HFF-Myc (cell line): ENCODE measurements at regions not wholly inside any gene's neighbourhood (a gene's known extent, or its start where the extent isn't known, plus 50 kb on each side); places are given as distances from the start of the nearest gene placed in this dataset.
"Not testable (repeated sequence)": the region's sequence is repeated elsewhere in the genome, so short reads cannot be mapped to it uniquely, and the experiment has no call there.

ENCODE experiments used
- DNase-seq: peaks from one replicate; pipeline ENCODE4 v3.0.0-alpha.2; 2011; ENCODE audit warnings: low read depth; ENCODE audit errors: extremely low read depth
- H3K4me3 ChIP-seq: replicated peaks from 2 replicates; pipeline ENCODE4 v1.5.1; 2011; ENCODE audit warnings: low read depth, mild to moderate bottlenecking, control low read depth, low read length
- TF ChIP-seq, protein P1 (sequence below): IDR thresholded peaks from 2 replicates; pipeline ENCODE4 v1.5.1; 2012; ENCODE audit warnings: mild to moderate bottlenecking, low read depth, low read length, control low read depth; ENCODE audit errors: missing control alignments

DNA sequence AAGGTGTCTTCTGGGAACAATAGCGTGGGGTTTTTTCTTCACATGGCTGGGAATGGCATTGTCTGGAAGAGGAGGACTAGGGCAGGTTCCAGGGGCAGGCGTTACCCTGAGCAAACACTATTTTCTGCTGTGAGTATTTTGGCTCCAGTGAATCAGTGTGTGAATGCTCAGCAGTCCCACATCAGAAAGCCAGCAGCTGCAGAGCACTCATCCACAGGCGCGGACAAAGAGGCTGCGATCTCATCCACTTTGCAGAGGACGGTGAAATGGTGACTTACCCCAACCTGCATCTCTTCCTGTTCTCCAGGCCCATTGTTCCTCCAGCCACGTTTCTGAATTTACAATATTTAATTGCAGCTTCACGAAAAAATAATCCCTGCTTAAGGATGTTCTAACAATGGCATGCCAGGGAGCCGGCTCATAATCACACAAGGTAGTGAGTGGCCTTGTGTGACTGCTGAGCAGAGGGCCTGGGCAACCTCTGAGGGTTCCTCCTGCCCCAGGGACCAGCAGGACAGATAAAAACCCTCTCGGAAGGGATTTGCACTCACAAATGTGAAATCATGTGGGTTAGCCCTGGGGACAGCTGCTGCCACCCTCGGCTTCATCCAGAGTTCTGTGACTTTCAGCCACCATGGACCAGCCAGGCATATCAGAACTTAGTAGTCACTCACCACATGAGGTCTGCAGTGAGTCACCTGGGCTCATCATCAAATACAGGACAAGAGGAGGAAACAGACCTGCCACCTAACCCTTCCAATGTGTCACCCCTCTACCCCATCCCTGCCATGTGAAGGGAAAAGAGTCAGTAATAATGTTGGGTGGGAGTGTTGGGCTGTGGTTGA is 65.0 kb upstream of the EN2 start:
- no peak for DNase-seq
- H3K4me3 ChIP-seq: no peak overlapping the region
- TF ChIP-seq, protein P1, sequence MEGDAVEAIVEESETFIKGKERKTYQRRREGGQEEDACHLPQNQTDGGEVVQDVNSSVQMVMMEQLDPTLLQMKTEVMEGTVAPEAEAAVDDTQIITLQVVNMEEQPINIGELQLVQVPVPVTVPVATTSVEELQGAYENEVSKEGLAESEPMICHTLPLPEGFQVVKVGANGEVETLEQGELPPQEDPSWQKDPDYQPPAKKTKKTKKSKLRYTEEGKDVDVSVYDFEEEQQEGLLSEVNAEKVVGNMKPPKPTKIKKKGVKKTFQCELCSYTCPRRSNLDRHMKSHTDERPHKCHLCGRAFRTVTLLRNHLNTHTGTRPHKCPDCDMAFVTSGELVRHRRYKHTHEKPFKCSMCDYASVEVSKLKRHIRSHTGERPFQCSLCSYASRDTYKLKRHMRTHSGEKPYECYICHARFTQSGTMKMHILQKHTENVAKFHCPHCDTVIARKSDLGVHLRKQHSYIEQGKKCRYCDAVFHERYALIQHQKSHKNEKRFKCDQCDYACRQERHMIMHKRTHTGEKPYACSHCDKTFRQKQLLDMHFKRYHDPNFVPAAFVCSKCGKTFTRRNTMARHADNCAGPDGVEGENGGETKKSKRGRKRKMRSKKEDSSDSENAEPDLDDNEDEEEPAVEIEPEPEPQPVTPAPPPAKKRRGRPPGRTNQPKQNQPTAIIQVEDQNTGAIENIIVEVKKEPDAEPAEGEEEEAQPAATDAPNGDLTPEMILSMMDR: no peak

DNA sequence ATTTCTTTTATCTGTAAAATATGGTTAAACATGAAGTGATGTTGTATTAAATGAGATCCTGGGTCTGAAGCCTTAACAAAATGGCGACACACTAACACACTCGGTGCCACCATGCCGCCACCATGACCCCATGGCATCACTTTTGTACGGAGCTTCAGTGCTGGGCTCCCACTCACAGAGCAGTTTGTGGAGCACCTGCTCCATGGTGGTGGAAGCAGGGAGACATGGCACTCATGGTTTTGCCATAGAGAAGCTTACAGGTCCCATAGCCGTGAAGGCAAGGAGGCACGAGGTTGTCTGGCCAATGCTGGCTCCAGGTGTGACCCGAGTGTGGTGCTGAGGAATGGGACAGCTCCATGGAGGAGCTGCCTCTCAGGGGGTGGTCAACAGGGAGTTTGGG is 63.5 kb upstream of the EN2 start:
- TF ChIP-seq, protein P1: no peak
- no peak overlapping the region for H3K4me3 ChIP-seq
- no peak for DNase-seq

DNA sequence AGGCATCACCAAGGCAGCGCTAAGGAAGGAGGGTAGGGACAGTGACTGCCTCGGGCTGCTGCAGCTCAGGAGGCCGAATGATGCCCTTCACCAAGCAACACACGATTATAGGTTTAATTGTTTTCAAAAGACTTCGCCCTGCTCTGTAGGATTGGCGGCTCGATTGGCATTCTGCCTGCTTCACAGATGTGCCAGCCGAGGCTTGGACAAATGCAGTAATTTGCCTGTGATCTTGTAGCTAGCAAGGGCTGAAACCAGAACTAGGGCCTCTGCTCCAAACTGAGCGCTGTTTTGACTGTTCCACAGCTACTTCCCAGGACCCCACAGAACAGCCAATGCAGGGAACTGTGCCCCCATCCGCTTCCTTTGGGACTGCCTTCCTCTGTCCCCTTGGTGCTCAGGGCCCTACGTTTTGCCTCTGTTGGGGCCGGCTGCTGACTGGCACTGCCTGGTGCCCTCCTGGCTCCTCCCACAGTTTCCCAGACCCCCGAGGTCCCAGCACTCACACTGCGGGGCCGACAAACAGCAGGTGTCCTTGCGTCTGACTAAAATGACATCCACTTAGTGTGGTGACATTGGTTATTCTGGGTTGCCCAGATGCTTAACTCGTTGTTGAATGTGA is 62.6 kb upstream of the EN2 start:
- H3K4me3 ChIP-seq: no peak overlapping the region
- TF ChIP-seq, protein P1: no peak
- DNase-seq: no peak

DNA sequence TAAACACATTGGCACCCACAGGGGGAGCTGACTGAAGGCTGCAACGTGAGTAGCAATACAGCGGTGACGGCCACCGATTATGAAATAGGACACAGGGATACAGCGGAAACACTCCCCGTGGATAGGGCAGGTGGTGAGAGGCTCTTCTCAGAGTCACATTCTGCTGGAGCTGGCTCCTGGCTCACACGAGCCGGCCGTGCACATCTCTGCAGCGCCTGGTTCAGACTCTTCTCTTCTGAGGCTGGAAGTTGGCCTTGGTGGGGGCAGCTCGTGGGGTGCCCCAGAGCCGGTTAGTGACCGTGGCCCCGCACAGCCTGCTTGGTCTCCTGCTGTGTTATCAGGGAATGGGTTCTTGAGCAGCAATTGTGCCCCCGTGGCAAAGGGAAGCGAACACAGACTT is 61.3 kb upstream of the EN2 start:
- TF ChIP-seq, protein P1: no peak
- H3K4me3 ChIP-seq: no peak overlapping the region
- DNase-seq: no peak

DNA sequence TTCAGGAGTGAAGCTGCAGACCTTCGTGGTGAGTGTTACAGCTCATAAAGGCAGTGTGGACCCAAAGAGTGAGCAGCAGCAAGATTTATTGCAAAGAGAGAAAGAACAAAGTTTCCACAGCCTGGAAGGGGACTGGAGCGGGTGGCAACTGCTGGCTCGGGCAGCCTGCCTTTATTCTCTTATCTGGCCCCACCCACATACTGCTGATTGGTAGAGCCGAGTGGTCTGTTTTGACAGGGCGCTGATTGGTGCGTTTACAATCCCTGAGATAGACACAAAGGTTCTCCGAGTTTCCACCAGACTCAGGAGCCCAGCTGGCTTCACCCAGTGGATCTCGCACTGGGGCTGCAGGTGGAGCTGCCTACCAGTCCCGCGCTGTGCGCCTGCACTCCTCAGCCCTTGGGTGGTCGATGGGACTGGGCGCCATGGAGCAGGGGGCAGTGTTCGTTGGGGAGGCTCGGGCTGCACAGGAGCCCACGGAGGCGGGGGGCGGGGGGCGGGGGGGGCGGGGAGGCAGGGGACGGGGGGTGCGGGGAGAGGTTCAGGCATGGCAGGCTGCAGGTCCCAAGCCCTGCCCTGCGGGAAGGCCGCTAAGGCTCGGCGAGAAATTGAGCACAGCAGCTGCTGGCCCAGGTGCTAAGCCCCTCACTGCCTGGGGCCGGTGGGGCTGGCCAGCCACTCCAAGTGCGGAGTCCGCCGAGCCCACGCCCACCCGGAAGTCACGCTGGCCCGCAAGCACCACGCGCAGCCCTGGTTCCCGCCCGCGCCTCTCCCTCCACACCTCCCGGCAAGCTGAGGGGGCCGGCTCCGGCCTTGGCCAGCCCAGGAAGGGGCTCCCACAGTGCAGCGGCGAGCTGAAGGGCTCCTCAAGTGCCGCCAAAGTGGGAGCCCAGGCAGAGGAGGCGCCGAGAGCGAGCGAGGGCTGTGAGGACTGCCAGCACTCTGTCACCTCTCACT is 59.9 kb upstream of the EN2 start:
- not testable (repeated sequence) for DNase-seq, H3K4me3 ChIP-seq

DNA sequence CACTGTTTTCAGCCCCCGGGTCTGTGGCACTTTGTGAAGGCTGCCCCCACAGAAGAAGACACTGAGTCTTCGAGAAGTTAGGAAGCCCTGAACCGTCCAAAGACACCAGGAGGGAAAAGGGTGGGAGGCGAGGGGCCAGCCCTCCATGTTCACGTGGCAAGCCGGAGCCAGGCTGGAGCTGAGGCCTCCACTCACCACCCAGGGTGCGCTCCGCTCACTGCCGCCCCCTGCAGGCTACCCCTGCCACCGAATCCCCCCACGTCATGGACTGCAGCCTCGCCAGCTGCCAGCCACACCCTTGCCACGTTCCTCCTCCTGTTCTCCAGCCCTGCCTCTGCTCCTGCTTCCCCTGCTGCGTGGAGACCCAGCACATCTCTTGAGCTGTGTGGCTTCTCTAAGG is 59.0 kb upstream of the EN2 start:
- no peak for DNase-seq
- H3K4me3 ChIP-seq: no peak overlapping the region
- TF ChIP-seq, protein P1: peak; percentile 25

DNA sequence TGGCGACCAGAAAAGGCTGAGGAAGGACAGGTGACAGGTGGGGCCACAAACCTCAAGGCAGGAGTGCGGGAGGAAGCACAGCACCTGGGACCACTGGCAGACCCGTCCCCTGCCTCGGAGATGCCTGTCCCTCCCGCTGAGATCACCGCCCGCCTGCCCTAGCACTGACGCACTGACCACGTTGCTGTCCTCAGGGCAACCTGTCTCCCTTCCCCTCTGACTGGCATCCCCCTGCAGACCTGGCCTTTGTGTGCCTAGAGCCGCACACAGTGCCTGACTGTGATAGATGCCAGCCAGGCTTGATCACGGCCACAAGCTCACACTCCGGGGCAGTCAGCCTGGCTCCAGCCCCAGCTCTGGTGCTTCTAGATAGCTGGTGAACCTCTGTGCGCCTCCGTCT is 58.4 kb upstream of the EN2 start:
- TF ChIP-seq, protein P1: no peak
- DNase-seq: no peak
- H3K4me3 ChIP-seq: no peak overlapping the region
